ENCODE measurements at regions not wholly inside any gene's neighbourhood (a gene's known extent, or its start where the extent isn't known, plus 50 kb on each side); places are given as distances from the start of the nearest gene placed in this dataset.

DNA sequence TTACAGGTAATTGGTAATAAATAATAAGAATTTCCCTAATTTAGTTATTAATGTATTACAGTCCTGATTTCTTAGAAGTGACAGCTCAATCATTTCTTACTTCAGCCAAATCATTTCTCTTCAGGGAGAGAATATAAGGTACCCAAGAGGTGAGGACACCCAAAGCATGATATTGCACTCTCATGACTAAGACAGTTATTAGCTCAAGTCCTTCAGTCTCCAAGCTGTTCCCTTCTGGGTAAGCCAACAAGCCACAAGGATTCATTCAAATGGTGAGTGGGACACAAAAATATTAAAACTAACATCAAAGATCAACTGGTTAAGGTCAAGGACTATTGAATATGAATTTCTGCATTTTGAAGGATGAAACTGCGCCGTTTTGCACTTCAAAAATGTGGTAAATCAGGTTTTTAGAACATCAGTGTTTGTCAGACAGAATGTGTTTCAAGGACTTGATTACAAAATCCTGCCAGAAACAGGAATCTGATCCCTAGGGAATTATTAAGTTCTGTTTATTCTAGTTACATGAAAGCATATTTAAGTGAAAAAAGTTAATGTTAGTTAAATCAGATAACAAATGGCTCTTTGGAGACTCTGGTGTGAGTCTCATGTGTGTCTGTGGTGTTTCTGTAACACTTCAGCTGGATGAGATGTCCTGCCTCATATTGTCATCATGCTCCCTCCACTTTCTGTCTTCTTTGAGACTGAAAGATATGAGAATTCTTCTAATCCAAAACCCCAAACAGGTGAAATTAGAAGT is 101.7 kb upstream of the COL8A1 start:
- Histone ChIP-seq H3K27ac (ENCODE audit: insufficient read length, low read depth, low read length) (no peak overlapping the region), H3K18ac (ENCODE audit: insufficient read length, low read depth, low read length) (no peak overlapping the region)
- H3K4me3 Mint-ChIP-seq, result no peak overlapping the region

More for the DNA sequence above, 101.7 kb upstream of the COL8A1 start:
- no peak overlapping the region for H4K91ac ChIP-seq (ENCODE audit: insufficient read length, low read depth, low read length)
- no peak overlapping the region for H3K4me2 ChIP-seq (ENCODE audit: insufficient read depth, insufficient read length, low read length)
- H3K4me1 ChIP-seq (ENCODE audit: insufficient read depth, low read length), result no peaks in the 10 kb centered on the region; the same call in 1 of the 2 replicates
- H2BK120ac ChIP-seq (ENCODE audit: low read depth, low read length, poor library complexity, severe bottlenecking), result no peak overlapping the region
- no peak for DNase-seq
- no peaks in the 10 kb centered on the region; a peak in 1 of 7 replicates for H3K36me3 Mint-ChIP-seq (ENCODE audit: insufficient read depth in 1 of 3, low read depth in 3 of 3)
- TF ChIP-seq, protein P1, sequence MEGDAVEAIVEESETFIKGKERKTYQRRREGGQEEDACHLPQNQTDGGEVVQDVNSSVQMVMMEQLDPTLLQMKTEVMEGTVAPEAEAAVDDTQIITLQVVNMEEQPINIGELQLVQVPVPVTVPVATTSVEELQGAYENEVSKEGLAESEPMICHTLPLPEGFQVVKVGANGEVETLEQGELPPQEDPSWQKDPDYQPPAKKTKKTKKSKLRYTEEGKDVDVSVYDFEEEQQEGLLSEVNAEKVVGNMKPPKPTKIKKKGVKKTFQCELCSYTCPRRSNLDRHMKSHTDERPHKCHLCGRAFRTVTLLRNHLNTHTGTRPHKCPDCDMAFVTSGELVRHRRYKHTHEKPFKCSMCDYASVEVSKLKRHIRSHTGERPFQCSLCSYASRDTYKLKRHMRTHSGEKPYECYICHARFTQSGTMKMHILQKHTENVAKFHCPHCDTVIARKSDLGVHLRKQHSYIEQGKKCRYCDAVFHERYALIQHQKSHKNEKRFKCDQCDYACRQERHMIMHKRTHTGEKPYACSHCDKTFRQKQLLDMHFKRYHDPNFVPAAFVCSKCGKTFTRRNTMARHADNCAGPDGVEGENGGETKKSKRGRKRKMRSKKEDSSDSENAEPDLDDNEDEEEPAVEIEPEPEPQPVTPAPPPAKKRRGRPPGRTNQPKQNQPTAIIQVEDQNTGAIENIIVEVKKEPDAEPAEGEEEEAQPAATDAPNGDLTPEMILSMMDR (conservative IDR thresholded peaks at IDR 0.05), result no peak
- no peaks in the 10 kb centered on the region for H3K9me3 ChIP-seq (ENCODE audit: control insufficient read depth, low read depth, low read length)
- no peak overlapping the region for H3K14ac ChIP-seq (ENCODE audit: insufficient read depth, low read length)
- no peak overlapping the region for H3K4ac ChIP-seq (ENCODE audit: low read depth, low read length)
- H2BK5ac ChIP-seq (ENCODE audit: insufficient read length, low read length), result no peak overlapping the region
- H2BK20ac ChIP-seq (ENCODE audit: low read depth, low read length, poor library complexity, severe bottlenecking), result no peak overlapping the region
- no peak overlapping the region for H3K27ac Mint-ChIP-seq
- no peak overlapping the region for H4K8ac ChIP-seq (replicated peaks; ENCODE audit: insufficient read length, low read depth, low read length)
- no peaks in the 10 kb centered on the region for H3K79me2 ChIP-seq (ENCODE audit: insufficient read depth, low read length)
- H3K9me3 Mint-ChIP-seq, result no peaks in the 10 kb centered on the region; a peak in 1 of 5 replicates
- WGBS (ENCODE audit: extremely low coverage, insufficient read length, low lambda C conversion rate), result no CpG with 5 or more reads among the region's 2 CpGs
- no peak overlapping the region for H2BK15ac ChIP-seq (ENCODE audit: low read depth, low read length)
- peaks cover 4 to 8% of the 10 kb centered on the region in 2 experiments; a peak in 3 of 4 replicates for H3K4me1 Mint-ChIP-seq
- no peaks in the 10 kb centered on the region for H4K20me1 ChIP-seq (ENCODE audit: control insufficient read depth, insufficient read depth, insufficient read length)
- H2AFZ ChIP-seq (ENCODE audit: low read length), result peak overlapping the region; percentile 14
- H4K5ac ChIP-seq (ENCODE audit: insufficient read length, low read depth, low read length), result no peak overlapping the region
- no peaks in the 10 kb centered on the region for H3K79me1 ChIP-seq (ENCODE audit: insufficient read depth, low read depth, low read length, poor library complexity, severe bottlenecking)
- no peak overlapping the region for H3K56ac ChIP-seq (ENCODE audit: insufficient read length, low read depth, low read length)
- no peak overlapping the region for H2BK12ac ChIP-seq (ENCODE audit: insufficient read length, low read depth, low read length)
- H3K23ac ChIP-seq (ENCODE audit: insufficient read length, low read depth, low read length), result no peak overlapping the region
- H3K23me2 ChIP-seq (ENCODE audit: insufficient read length, low read depth, low read length, poor library complexity, severe bottlenecking), result no peaks in the 10 kb centered on the region
- no peaks in the 10 kb centered on the region; the same call in 1 of the 2 replicates for H3K27me3 Mint-ChIP-seq (ENCODE audit: low read depth)
- H3K27me3 ChIP-seq (ENCODE audit: insufficient read depth, low read length), result no peaks in the 10 kb centered on the region
- H3K9ac ChIP-seq (ENCODE audit: extremely low read depth, insufficient read length, low read length), result no peak overlapping the region
- no peak overlapping the region for H3T11ph ChIP-seq (ENCODE audit: low read length)
- H2AK5ac ChIP-seq (ENCODE audit: insufficient read length, low read length), result no peak overlapping the region
